ENCODE measurements at regions not wholly inside any gene's neighbourhood (a gene's known extent, or its start where the extent isn't known, plus 50 kb on each side); places are given as distances from the start of the nearest gene placed in this dataset.

DNA sequence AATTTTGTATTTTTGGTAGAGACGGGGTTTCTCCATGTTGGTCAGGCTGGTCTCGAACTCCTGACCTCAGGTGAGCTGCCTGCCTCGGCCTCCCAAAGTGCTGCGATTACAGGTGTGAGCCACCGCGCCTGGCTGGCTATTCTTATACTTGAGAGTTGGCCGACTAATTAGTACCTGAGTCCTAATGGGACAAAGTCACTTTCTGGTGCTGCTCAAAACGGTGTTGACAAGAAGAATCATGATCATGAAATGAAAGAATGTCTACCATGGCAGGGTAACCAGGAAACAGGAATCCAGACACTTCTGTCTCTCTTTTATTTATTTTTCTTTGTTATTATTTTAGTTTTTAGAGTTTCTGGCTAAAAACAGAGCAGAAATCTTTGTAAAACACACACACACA, 54.7 kb upstream of the RAB6D start:
- peaks cover 5% of the 10 kb centered on the region for H3K27me3 ChIP-seq (ENCODE audit: control insufficient read depth, insufficient read depth, low read length, poor library complexity, severe bottlenecking)
- Mint-ChIP-seq H3K9me3 (no peaks in the 10 kb centered on the region), H3K4me3 (no peak overlapping the region), H3K27me3 (ENCODE audit: insufficient read depth) (peaks cover 6% of the 10 kb centered on the region), H3K4me1 (peaks cover 45% of the 10 kb centered on the region), H3K36me3 (ENCODE audit: low read depth) (no peaks in the 10 kb centered on the region), H3K27ac (peak overlapping the region; percentile 94)
- peaks cover 12% of the 10 kb centered on the region for H3K4me1 ChIP-seq (ENCODE audit: control insufficient read depth, insufficient read depth, low read length)
- H3K4me3 ChIP-seq (ENCODE audit: low read length), result no peak overlapping the region
- H3K9me3 ChIP-seq (ENCODE audit: control insufficient read depth, low read length), result no peaks in the 10 kb centered on the region
- H3K36me3 ChIP-seq (ENCODE audit: control insufficient read depth, insufficient read depth, low read length), result no peaks in the 10 kb centered on the region
- TF ChIP-seq, protein P1, sequence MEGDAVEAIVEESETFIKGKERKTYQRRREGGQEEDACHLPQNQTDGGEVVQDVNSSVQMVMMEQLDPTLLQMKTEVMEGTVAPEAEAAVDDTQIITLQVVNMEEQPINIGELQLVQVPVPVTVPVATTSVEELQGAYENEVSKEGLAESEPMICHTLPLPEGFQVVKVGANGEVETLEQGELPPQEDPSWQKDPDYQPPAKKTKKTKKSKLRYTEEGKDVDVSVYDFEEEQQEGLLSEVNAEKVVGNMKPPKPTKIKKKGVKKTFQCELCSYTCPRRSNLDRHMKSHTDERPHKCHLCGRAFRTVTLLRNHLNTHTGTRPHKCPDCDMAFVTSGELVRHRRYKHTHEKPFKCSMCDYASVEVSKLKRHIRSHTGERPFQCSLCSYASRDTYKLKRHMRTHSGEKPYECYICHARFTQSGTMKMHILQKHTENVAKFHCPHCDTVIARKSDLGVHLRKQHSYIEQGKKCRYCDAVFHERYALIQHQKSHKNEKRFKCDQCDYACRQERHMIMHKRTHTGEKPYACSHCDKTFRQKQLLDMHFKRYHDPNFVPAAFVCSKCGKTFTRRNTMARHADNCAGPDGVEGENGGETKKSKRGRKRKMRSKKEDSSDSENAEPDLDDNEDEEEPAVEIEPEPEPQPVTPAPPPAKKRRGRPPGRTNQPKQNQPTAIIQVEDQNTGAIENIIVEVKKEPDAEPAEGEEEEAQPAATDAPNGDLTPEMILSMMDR (conservative IDR thresholded peaks at IDR 0.05), result no peak
- DNase-seq, result no peak
- H3K9ac ChIP-seq (ENCODE audit: extremely low read depth, low read length, poor library complexity, severe bottlenecking), result no peak overlapping the region
- WGBS, 2 experiments (ENCODE audit: insufficient coverage in 1 of 2, insufficient read length in 1 of 2), result 93 to 95% methylated on average over 8 of the region's 8 CpGs
- no peak overlapping the region for H3K27ac ChIP-seq (ENCODE audit: low read depth, low read length)

DNA sequence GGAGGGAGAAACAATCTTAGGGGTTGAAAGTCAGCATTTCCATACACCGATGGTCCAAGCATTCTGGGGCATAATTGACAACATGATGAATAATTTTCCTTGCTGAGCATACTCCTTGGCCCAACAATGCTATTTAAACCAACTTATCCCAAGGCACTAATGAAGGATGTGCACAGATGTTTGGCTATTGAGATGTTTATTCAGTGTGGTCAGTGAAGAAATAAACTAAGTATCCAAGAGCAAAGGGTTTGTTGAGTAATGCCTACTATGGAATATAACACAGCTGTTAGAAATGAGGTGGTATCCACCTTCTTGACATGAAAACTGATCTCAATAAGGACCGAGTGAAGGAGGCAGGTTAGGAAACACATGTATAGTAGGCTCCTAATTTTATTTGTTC, 53.9 kb upstream of the RAB6D start:
- H3K36me3 Mint-ChIP-seq (ENCODE audit: low read depth), result no peaks in the 10 kb centered on the region

DNA sequence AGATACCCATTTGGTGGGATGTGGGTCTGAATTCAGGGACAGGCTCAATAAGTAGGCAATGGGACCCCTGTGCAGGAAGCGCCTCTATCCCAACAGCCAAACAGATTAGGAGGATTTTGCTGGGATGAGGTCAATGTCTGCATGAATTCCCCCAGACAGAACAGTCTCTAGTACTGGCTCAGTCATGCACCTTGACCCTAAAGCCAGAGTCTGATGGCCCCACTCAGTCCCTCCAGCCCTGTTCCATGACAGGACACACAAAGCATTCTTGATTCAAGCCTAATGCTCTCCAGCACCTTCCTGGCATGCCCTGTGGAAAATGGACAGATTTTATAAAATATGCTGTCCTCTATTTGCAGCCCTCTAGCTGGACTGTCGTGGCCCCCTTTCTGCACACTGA, 49.8 kb upstream of the RAB6D start:
- Histone ChIP-seq H3K9ac (ENCODE audit: extremely low read depth, low read length, poor library complexity, severe bottlenecking) (no peak overlapping the region), H3K27ac (ENCODE audit: low read depth, low read length) (no peak overlapping the region), H3K36me3 (ENCODE audit: control insufficient read depth, insufficient read depth, low read length) (no peaks in the 10 kb centered on the region), H3K4me3 (ENCODE audit: low read length) (no peak overlapping the region), H3K9me3 (ENCODE audit: control insufficient read depth, low read length) (no peaks in the 10 kb centered on the region), H3K27me3 (ENCODE audit: control insufficient read depth, insufficient read depth, low read length, poor library complexity, severe bottlenecking) (no peaks in the 10 kb centered on the region), H3K4me1 (ENCODE audit: control insufficient read depth, insufficient read depth, low read length) (peaks cover 13% of the 10 kb centered on the region)
- Mint-ChIP-seq H3K9me3 (no peaks in the 10 kb centered on the region), H3K27me3 (ENCODE audit: insufficient read depth) (no peaks in the 10 kb centered on the region), H3K4me3 (no peak overlapping the region), H3K27ac (no peak overlapping the region), H3K4me1 (peaks cover 24% of the 10 kb centered on the region), H3K36me3 (ENCODE audit: low read depth) (no peaks in the 10 kb centered on the region)
- DNase-seq, result no peak
- TF ChIP-seq, protein P1 (conservative IDR thresholded peaks at IDR 0.05), result no peak
- WGBS, 2 experiments (ENCODE audit: insufficient coverage in 1 of 2, insufficient read length in 1 of 2), result 88 to 100% methylated on average over 2 of the region's 2 CpGs

More for the DNA sequence above, 53.9 kb upstream of the RAB6D start:
- Histone ChIP-seq H3K4me1 (ENCODE audit: control insufficient read depth, insufficient read depth, low read length) (peaks cover 12% of the 10 kb centered on the region), H3K4me3 (ENCODE audit: low read length) (no peak overlapping the region), H3K27ac (ENCODE audit: low read depth, low read length) (no peak overlapping the region), H3K9me3 (ENCODE audit: control insufficient read depth, low read length) (no peaks in the 10 kb centered on the region), H3K27me3 (ENCODE audit: control insufficient read depth, insufficient read depth, low read length, poor library complexity, severe bottlenecking) (no peaks in the 10 kb centered on the region), H3K9ac (ENCODE audit: extremely low read depth, low read length, poor library complexity, severe bottlenecking) (no peak overlapping the region), H3K36me3 (ENCODE audit: control insufficient read depth, insufficient read depth, low read length) (no peaks in the 10 kb centered on the region)
- WGBS, 2 experiments (ENCODE audit: insufficient coverage in 1 of 2, insufficient read length in 1 of 2), result 72 to 83% methylated on average over 1 to 2 of the region's 2 CpGs
- Mint-ChIP-seq H3K27me3 (ENCODE audit: insufficient read depth) (no peaks in the 10 kb centered on the region), H3K27ac (no peak overlapping the region), H3K4me3 (no peak overlapping the region), H3K4me1 (peaks cover 51% of the 10 kb centered on the region), H3K9me3 (no peaks in the 10 kb centered on the region)
- TF ChIP-seq, protein P1 (conservative IDR thresholded peaks at IDR 0.05), result no peak
- DNase-seq, result no peak
